ENCODE measurements at regions not wholly inside any gene's neighbourhood (a gene's known extent, or its start where the extent isn't known, plus 50 kb on each side); places are given as distances from the start of the nearest gene placed in this dataset.
"Not testable (repeated sequence)": the region's sequence is repeated elsewhere in the genome, so short reads cannot be mapped to it uniquely, and the experiment has no call there.

DNA sequence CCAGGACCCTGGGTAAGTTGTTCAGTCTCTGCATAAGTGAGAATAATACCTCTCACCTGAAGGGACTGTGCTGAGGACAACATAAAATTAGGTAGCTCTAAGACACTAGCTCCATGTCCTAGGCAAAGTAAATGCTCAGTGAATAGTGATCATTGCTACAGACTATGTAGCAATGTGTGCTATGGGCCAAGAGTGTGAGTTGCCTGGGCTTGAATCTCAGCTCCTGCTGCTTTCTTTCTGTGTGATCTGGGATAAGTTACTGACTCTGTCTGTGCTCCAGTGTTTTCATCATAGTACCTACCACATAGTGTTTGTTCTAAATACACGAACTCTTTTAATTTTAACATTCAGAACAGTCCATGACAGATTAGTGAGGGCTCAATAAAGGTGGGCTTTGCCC lies 81.1 kb upstream of the MFGE8 start:
- Histone ChIP-seq H3K79me2 (ENCODE audit: low read length) (no peaks in the 10 kb centered on the region), H3K27ac (ENCODE audit: low read length) (no peak overlapping the region), H2AFZ (ENCODE audit: low read depth, low read length) (no peak overlapping the region), H3K9ac (ENCODE audit: low read length) (no peak overlapping the region), H3K4me3 (ENCODE audit: low read length) (no peak overlapping the region), H3K27me3 (ENCODE audit: low read depth, low read length) (peaks cover 7% of the 10 kb centered on the region; the same call in 1 of the 2 replicates), H3K36me3 (replicated peaks; ENCODE audit: low read depth, low read length) (no peaks in the 10 kb centered on the region), H4K20me1 (ENCODE audit: insufficient read depth, low read length) (no peaks in the 10 kb centered on the region), H3K4me1 (ENCODE audit: low read length) (peaks cover 6% of the 10 kb centered on the region), H3K4me2 (ENCODE audit: low read length) (no peak overlapping the region), H3K9me3 (ENCODE audit: insufficient read depth, low read length) (no peaks in the 10 kb centered on the region)
- TF ChIP-seq EZH2phosphoT487 (IDR thresholded peaks at IDR 0.05; ENCODE audit: low read depth): no peak
- TF ChIP-seq, protein P1, sequence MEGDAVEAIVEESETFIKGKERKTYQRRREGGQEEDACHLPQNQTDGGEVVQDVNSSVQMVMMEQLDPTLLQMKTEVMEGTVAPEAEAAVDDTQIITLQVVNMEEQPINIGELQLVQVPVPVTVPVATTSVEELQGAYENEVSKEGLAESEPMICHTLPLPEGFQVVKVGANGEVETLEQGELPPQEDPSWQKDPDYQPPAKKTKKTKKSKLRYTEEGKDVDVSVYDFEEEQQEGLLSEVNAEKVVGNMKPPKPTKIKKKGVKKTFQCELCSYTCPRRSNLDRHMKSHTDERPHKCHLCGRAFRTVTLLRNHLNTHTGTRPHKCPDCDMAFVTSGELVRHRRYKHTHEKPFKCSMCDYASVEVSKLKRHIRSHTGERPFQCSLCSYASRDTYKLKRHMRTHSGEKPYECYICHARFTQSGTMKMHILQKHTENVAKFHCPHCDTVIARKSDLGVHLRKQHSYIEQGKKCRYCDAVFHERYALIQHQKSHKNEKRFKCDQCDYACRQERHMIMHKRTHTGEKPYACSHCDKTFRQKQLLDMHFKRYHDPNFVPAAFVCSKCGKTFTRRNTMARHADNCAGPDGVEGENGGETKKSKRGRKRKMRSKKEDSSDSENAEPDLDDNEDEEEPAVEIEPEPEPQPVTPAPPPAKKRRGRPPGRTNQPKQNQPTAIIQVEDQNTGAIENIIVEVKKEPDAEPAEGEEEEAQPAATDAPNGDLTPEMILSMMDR (IDR thresholded peaks at IDR 0.05; ENCODE audit: low read depth, low read length): no peak

DNA sequence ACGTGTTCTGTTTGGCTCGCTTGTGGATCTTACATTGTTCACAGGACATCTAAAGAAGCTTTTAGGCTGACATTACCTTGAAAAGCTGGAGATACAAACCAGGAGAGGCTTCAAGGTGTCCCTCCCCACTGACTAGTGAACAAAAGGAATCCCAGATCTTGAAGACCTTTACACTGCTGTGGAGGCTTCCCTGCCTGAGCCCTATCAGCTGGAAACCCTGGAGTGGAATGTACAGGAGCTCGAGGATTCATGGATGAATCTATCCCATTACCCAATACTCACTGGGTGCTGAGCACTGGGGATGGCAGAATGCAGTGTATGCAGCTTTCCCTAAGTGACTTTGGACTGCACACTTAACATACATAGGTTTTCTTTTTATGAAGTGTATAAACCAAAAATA lies 82.3 kb upstream of the MFGE8 start:
- no peak overlapping the region for H3K27ac ChIP-seq (ENCODE audit: low read length)
- H4K20me1 ChIP-seq (ENCODE audit: insufficient read depth, low read length): no peaks in the 10 kb centered on the region
- H3K27me3 ChIP-seq (ENCODE audit: low read depth, low read length): peaks cover 5% of the 10 kb centered on the region; the same call in 1 of the 2 replicates
- no peak overlapping the region for H2AFZ ChIP-seq (ENCODE audit: low read depth, low read length)
- H3K4me1 ChIP-seq (ENCODE audit: low read length): peaks cover 6% of the 10 kb centered on the region
- no peak for TF ChIP-seq EZH2phosphoT487 (IDR thresholded peaks at IDR 0.05; ENCODE audit: low read depth)
- TF ChIP-seq, protein P1 (IDR thresholded peaks at IDR 0.05; ENCODE audit: low read depth, low read length): no peak
- H3K9me3 ChIP-seq (ENCODE audit: insufficient read depth, low read length): no peaks in the 10 kb centered on the region
- no peaks in the 10 kb centered on the region for H3K36me3 ChIP-seq (replicated peaks; ENCODE audit: low read depth, low read length)
- H3K9ac ChIP-seq (ENCODE audit: low read length): no peak overlapping the region
- H3K4me3 ChIP-seq (ENCODE audit: low read length): no peak overlapping the region
- H3K79me2 ChIP-seq (ENCODE audit: low read length): no peaks in the 10 kb centered on the region
- no peak overlapping the region for H3K4me2 ChIP-seq (ENCODE audit: low read length)

DNA sequence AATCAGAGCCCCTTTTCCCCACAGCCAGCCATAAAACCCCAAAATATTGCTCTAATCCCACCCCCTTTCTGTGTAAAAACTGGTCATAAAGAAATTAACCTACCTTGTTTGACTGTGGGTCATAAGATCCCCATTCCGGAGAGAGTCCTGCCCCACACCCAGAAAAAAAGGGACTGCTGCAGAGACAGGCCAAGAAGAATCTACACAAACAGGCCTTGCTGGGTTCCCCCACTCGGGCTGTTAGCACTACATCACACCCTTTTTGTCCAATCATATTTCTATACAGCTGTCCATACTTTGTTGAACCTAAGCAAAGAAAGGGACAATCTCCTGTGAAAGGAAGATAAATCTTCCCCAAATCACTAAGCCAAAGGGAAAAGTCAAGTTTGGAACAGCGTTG lies 84.4 kb upstream of the MFGE8 start:
- H3K27me3 ChIP-seq (ENCODE audit: low read depth, low read length): no peaks in the 10 kb centered on the region; the same call in 1 of the 2 replicates
- H3K4me1 ChIP-seq (ENCODE audit: low read length): peaks cover 6% of the 10 kb centered on the region
- no peaks in the 10 kb centered on the region for H3K9me3 ChIP-seq (ENCODE audit: insufficient read depth, low read length)
- H3K9ac ChIP-seq (ENCODE audit: low read length): no peak overlapping the region
- H3K4me2 ChIP-seq (ENCODE audit: low read length): no peak overlapping the region
- no peaks in the 10 kb centered on the region for H4K20me1 ChIP-seq (ENCODE audit: insufficient read depth, low read length)
- no peak overlapping the region for H3K4me3 ChIP-seq (ENCODE audit: low read length)
- TF ChIP-seq EZH2phosphoT487 (IDR thresholded peaks at IDR 0.05; ENCODE audit: low read depth): no peak
- TF ChIP-seq, protein P1 (IDR thresholded peaks at IDR 0.05; ENCODE audit: low read depth, low read length): no peak
- H3K36me3 ChIP-seq (replicated peaks; ENCODE audit: low read depth, low read length): no peaks in the 10 kb centered on the region
- H3K79me2 ChIP-seq (ENCODE audit: low read length): no peaks in the 10 kb centered on the region
- no peak overlapping the region for H3K27ac ChIP-seq (ENCODE audit: low read length)
- H2AFZ ChIP-seq (ENCODE audit: low read depth, low read length): no peak overlapping the region

DNA sequence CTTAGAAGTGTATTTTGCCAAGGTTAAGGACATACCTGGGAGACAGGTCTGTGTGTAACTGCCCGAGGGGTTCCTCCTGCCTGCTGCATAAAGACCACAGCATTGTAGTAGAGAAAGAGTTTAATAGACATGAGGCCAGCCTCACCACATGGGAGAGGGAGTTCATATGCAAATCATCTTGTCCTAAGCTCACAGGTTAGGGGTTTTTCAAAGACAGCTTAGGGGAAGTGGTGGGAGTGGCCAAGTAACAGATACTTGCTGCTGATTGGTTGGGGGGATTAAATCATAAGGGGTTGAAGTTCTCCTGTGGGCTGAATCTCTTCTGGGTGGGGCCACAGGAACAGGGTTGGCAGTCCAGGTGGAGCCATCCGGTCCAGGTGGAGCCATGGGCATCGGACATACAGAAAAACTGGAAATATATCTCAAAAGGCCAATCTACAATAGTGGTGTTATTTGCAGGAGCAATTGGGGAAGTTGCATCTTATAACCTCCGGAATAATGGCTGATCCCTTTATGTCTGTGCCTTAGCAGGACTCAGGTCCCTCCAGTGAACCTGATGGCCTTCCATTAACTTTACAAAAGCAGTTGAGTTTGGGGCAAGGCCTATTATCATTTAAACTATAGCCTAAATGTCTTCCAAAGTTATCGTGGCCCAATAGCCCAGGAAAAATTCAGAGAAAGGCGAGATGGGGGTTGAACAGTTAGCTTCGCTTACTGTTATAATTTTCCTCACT lies 86.0 kb upstream of the MFGE8 start:
- Histone ChIP-seq H3K27me3 (ENCODE audit: low read depth, low read length) (no peaks in the 10 kb centered on the region; the same call in 1 of the 2 replicates), H3K4me2 (ENCODE audit: low read length) (no peak overlapping the region), H2AFZ (ENCODE audit: low read depth, low read length) (no peak overlapping the region), H4K20me1 (ENCODE audit: insufficient read depth, low read length) (no peaks in the 10 kb centered on the region), H3K9me3 (ENCODE audit: insufficient read depth, low read length) (no peaks in the 10 kb centered on the region), H3K36me3 (replicated peaks; ENCODE audit: low read depth, low read length) (no peaks in the 10 kb centered on the region), H3K9ac (ENCODE audit: low read length) (no peak overlapping the region), H3K27ac (ENCODE audit: low read length) (no peak overlapping the region), H3K79me2 (ENCODE audit: low read length) (no peaks in the 10 kb centered on the region), H3K4me1 (ENCODE audit: low read length) (peaks cover 6% of the 10 kb centered on the region), H3K4me3 (ENCODE audit: low read length) (no peak overlapping the region)
- TF ChIP-seq, protein P1 (IDR thresholded peaks at IDR 0.05; ENCODE audit: low read depth, low read length): no peak
- no peak for TF ChIP-seq EZH2phosphoT487 (IDR thresholded peaks at IDR 0.05; ENCODE audit: low read depth)

DNA sequence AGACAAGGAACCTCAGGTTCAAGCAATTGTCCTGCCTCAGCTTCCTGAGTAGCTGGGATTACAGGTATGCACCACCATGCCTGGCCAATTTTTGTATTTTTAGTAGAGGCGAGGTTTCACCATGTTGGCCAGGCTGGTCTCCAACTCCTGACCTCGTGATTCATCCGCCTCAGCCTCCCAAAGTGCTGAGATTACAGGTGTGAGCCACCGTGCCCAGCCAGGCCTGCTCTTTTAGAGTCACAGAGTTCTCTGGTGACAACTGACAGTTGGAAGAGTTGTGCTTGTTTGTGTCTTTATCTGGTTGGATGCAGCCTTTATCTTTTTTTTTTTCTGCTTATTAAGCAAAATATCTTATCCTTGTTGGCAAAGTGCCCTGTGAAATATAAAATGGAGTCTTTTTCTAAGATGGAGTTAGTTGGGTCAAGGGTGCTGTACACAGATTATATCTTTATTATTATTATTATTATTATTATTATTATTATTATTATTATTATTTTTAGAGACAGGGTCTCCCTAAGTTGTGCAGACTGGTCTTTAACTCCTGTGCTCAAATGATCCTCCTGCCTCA lies 86.5 kb upstream of the ABHD2 start:
- H3K27ac ChIP-seq (ENCODE audit: low read length); H3K4me2 ChIP-seq (ENCODE audit: low read length); H3K27me3 ChIP-seq (ENCODE audit: low read depth, low read length): not testable (repeated sequence)

More for the DNA sequence above, 86.5 kb upstream of the ABHD2 start:
- not testable (repeated sequence) for H3K36me3 ChIP-seq (replicated peaks; ENCODE audit: low read depth, low read length); H2AFZ ChIP-seq (ENCODE audit: low read depth, low read length); H3K4me1 ChIP-seq (ENCODE audit: low read length); H3K9ac ChIP-seq (ENCODE audit: low read length); H3K9me3 ChIP-seq (ENCODE audit: insufficient read depth, low read length); H3K79me2 ChIP-seq (ENCODE audit: low read length); H4K20me1 ChIP-seq (ENCODE audit: insufficient read depth, low read length); H3K4me3 ChIP-seq (ENCODE audit: low read length)

Data from OCI-LY3 (cell line).